HG02798 (cell line): ENCODE measurements at regions not wholly inside any gene's neighbourhood (a gene's known extent, or its start where the extent isn't known, plus 50 kb on each side); places are given as distances from the start of the nearest gene placed in this dataset.

ENCODE experiments used
- ATAC-seq: cut with Tn5 transposase; IDR thresholded peaks from one replicate; pipeline ENCODE4 v1.9.1; 2021; ENCODE audit warnings: mild to moderate bottlenecking; ENCODE audit not compliant: unreplicated experiment, poor library complexity

DNA sequence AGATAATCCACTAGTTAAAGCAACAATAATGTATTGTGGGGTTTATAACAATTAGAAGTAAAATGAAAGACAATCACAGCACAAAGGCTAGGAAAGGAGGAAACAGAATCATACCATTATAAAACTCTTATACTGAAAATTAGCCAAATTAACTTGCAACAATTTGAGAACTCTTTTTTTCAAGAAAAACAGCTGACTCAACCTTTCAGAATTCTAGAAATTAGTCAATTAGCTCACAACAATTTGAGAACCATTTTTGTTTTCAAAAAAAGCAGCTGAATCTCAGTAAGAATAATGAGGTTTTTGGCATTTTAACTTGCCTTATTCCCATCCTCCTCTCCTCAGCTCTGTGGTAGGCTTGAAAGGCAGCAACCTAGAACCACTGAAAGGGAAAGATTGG lies 269.9 kb downstream of the NPR3 start:
- ATAC-seq = no peak

DNA sequence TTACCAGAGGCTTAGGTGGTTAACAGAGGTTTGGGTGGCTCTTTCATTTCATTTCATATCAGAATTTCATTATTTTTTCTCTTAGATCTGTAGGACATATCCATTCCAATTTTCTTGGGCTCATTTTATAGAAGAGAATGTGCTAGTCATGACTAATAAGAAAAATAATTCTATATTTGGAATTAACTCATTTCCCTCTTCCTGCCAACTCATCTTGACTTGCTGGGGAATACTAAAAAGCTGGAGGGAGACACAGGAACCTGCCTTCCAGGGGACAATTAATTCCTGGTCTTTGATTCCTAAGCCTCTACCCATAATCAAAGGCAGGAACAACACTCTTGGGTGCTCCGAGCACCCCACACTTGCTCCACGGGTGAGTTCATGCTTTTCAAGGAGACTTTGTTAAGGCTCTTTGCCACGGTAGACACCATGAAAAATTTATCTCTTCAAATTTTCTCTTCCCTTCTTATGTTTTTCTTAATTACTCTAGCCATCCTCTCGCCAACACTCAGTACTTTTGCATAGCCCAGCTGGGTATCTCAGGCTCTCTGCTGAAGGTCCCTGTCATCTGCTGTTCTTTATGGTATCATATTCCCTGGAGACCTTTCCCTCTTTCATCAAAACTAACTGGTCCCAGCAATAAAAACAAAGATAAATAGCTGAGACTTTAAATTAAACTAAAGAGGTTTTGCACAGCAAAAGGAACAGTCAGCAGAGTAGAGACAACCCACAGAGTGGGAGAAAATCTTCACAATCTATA lies 273.9 kb downstream of the NPR3 start:
- ATAC-seq = no peak

DNA sequence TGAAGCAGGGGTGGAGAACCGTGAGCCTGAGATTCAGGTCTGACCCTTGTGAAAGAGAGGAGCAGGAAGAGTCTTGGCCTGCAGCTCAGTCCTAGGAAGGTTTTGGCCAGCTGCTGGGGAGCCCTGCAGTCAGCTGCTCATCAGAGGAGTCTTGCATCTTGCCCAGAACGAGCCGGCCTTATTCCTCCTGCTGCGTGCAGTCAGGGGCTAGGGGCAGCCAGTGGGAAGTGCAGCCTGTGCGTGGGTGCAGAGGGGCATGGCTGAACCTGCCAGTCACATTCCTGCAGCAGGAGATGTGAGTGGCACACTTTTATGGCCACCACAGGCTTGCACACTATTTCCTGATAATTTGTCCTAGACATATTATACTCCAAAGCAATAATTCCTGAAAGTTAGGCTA lies 278.7 kb downstream of the NPR3 start:
- ATAC-seq = no peak

DNA sequence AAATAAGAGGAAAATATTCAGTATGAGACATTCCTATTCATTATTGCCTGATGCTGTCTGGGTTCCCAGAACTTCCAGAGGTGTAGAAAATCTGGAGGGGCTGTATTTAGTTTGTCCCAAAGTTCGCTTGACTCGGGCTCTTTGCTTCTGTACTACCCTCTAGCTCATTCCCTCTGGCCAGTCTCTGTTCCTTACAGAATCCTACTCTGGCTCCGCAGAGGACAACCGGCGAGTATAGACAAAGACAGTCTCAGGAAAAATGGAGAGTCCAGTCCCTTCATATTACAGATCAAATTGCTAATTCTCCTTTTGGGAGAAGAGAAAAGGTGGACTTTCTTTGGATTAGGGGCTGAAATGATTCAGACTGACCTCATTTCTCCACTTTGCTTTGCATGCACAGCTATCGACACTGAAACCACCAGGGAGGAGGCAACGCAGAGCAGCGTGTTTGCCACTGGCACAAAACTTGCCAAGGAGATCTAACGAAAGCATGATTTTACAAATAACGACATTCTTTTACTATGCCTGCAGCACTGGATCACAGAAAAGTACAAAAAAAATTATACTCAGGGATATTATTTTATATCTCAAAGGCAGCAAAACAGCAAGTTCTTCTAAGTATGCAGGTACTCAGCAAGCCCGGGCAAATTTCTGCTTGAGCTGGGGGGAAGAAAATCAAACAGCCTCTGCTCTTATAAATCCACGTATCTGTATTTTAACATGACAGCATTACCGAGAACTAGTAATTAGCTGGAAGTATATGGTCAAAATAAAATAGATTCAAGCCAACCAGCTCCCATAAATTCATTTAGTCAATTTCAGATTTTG lies 279.7 kb downstream of the NPR3 start:
- no peak for ATAC-seq

- no peak for ATAC-seq
These were observed 280.3 kb downstream of the NPR3 start for GRCh38 chr5:32991421-32991815.

DNA sequence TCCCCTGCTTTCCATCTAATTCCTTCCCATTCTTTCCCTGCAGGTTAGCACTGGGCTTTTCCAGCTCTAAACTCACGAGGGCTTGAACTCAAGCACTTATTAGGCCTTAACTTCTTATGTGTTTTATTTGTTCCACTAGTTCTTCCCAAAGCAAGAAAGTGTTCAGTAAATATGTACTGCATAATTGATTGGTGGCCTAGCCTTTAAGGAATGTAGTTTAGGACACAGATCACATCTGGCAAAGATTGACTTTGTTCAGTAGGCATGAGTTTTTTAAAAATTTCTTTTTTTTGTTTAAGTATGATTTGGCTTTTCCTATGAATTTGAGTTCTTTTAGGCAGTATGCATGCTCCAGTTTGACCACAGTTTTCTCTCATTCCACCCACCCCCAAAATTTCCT lies 285.2 kb downstream of the NPR3 start:
- no peak for ATAC-seq

DNA sequence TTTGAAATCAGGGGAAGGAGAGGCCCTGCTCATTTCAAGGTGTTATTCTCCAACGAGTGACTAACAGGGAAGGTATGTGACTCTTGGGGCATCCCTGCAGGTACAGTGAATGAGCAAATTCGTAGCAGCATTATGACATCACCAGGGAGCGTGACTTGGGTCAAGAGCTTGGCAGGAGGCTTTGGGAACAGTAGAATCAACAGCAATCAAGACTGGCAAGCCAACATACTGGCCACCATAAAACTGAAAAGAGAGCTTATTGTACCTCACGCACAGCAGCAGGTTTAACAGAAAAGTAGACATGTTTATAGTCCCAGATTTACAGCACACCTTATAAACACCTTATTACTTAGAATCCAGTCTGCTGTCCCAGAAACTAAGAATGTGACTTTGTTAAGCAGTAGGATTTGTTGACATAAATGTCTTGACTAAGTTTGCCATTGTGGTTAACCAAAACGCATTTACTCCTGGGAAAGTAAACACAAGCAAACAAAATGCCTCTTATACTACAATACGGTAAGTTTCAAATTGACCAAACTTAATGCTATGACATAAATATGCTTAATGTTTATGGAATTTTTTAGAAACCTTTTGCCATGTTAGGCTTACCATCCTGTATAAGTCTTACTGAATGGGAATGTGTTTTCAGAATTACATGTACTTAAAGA lies 297.8 kb downstream of the NPR3 start:
- no peak for ATAC-seq

GRCh38 chr5:33010846-33011245 lies 299.7 kb downstream of the NPR3 start:
- ATAC-seq = no peak

GRCh38 chr5:33011801-33012200 lies 300.7 kb downstream of the NPR3 start:
- ATAC-seq = no peak

DNA sequence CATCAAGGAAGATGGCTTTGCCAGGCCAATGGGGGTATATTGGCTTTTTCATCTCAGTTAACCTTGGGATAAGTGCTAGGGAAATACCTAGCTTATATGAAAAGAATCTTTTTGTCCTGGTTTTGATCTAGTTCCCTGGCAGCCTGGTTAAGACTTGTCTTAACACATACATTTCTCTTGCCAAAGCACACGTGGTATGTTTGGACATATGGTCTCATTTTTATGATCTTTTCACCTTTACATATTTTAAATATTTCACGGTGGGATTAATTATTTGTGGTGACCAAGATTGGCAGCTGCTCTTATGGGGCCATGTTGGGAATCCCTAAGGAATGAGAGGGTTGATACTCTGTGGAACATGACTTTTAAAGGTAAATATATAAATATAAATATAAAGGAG lies 312.5 kb downstream of the NPR3 start:
- ATAC-seq = no peak

DNA sequence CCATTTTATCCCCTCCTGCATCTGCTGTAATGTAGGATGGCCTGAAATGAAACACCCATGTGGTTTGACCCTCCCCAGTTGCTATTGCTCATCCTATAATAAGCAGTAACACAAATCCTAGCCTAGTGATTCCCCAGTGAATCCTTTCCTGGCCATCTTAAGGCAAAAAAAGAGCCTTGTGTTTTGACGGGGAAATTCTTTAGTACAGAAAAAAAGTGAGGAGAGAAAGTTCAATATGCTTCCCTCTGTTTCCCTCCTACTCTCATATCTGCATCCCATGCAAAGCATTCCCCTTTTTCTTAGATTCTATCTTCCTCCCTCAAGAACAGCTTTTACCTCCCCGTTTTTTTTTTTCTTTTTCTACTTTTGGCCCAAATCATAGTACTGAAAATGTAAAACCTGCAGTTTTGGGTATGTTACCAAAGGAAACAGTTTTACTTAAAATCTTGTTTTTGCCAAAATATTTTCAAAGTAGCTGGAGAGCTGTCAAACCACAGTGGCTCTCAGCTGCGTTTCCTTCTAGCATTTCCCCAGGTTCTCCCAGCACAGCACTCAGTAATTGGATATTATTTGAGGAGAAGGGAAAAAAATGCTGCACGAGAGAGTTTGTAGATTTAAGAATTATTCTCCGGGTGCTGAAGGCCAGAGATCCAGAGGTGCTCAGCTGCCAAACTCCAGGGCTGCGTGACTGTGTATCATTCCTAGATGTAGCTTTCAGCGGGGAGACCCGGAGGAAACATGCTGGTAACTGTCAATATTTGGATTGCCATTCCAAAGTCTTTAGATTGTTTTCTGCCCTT lies 321.4 kb downstream of the NPR3 start:
- no peak for ATAC-seq

GRCh38 chr5:33033516-33033915 lies 322.4 kb downstream of the NPR3 start:
- no peak for ATAC-seq

- ATAC-seq = no peak
These were observed 323.7 kb downstream of the NPR3 start for GRCh38 chr5:33034777-33035176.

GRCh38 chr5:33035851-33036527 lies 324.9 kb downstream of the NPR3 start:
- ATAC-seq = no peak

DNA sequence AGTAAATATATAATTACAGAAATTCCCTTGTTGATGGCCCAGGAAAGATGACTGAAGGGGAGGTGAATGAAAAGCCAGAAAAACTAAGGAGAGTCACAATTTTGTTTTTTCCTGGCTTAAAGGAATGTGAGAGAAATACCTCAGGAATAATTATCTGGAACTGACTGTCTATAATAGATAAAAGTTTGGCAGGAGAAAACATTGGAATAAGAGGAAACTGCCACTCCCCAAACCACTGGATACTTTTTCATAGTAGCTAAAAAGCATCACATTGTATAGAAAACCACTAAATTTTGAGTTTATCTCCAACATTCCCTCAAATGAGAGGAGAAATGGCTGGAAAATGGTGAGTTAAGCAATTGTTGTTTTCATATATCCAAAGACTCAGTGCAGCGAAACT lies 326.0 kb downstream of the NPR3 start:
- ATAC-seq = no peak

DNA sequence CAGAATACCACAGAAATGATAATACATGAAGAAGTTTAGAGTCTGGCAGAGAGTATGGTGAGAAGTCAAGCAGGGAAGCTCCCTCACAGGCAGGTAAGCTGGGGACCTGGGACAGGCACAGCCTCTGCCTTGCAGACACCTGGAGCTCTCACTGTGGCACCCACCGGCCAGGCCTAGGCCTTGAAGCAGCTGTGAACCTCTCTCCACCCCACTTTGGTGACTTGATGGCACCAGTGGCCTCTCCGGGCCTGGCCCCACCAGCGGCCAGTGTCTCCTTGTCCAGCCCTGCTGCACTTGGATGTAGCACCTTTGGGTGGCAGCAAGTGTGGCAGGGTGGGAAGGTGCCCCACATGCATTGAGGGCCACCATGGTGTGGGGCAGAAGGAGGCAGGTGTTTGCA lies 330.5 kb downstream of the NPR3 start:
- ATAC-seq = no peak

DNA sequence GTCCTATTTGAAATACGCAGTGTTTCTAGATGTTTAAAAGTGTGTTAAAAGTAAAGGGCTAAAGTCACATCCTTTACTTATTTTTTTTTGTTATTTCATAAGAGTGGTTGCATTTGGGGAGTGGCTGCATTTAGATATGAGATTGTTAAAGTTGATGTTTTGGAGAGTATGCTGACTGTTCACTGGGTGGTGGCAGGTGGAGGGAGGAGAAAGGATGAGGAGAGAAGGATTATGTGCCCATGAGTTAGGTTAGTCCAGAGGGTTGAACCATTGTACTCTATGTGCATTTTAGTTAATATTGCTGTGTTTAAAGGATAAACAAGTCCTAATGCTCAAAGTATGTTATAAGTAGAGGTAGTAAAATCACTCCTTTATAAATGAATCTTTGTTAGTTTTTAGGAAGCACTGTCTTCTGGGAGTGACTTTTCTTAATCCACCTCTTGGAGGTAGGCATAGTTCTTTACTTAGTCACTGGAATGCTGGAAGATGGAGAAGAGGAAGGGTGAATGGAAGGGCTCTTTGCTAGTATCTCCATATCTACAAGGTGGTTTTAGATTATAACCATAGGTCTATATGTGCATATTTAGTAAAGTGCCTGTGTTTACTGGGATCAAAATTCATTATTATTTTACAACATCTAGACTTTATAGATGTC lies 332.3 kb downstream of the NPR3 start:
- no peak for ATAC-seq

- ATAC-seq = no peak
These were observed 335.0 kb downstream of the NPR3 start for GRCh38 chr5:33046091-33046490.

DNA sequence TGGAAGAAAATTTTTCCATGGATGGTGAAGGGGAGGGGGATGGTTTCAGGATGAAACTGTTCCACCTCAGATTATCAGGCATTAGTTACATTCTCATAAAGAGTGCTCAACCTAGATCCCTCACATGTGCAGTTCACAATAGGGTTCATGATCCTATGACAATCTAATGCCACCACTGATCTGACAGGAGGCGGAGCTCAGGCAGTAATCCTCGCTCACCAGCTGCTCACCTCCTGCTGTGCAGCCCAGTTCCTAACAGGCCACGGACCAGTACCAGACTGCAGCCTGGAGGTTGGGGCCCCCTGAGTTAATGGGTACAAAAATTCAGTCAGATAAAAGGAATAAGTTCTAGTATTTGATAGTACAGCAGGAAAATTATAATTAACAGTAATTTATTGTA lies 337.2 kb downstream of the NPR3 start:
- ATAC-seq = no peak
